ENCODE measurements at regions not wholly inside any gene's neighbourhood (a gene's known extent, or its start where the extent isn't known, plus 50 kb on each side); places are given as distances from the start of the nearest gene placed in this dataset.

GRCh38 chr20:48419173-48419572 lies 408.6 kb downstream of the PREX1 start:
- peaks cover 16 to 39% of the 10 kb centered on the region in 2 experiments for H3K27me3 ChIP-seq (ENCODE audit: control insufficient read depth in 1 of 2, insufficient read depth in 1 of 2, low read length in 2 of 2)
- no peak overlapping the region for H3K4ac ChIP-seq (ENCODE audit: low read depth in 1 of 2, low read length in 2 of 2)
- H2AFZ ChIP-seq (ENCODE audit: low read depth, low read length) = no peak overlapping the region
- H2BK120ac ChIP-seq (ENCODE audit: low read depth, low read length) = no peak overlapping the region
- no peak overlapping the region for H2BK5ac ChIP-seq (ENCODE audit: low read depth, low read length, poor library complexity, severe bottlenecking)
- no peak for DNase-seq
- H3K27ac ChIP-seq (ENCODE audit: low read length, poor library complexity, severe bottlenecking) = no peak overlapping the region
- H4K8ac ChIP-seq (ENCODE audit: low read length) = no peak overlapping the region
- no peak overlapping the region for H3K23ac ChIP-seq (ENCODE audit: low read length in 2 of 2)
- H4K91ac ChIP-seq (ENCODE audit: low read length) = no peak overlapping the region
- peaks cover 2% of the 10 kb centered on the region for H3K4me1 ChIP-seq (ENCODE audit: control insufficient read depth, insufficient read depth, low read depth, low read length)
- H3K14ac ChIP-seq (ENCODE audit: low read length in 2 of 2) = no peak overlapping the region
- 66% methylated on average over 4 of the region's 4 CpGs for WGBS
- no peak overlapping the region for H3K18ac ChIP-seq (ENCODE audit: low read depth in 1 of 2, low read length in 2 of 2)
- no peaks in the 10 kb centered on the region for H3K79me1 ChIP-seq (replicated peaks; ENCODE audit: low read length, poor library complexity, severe bottlenecking)
- H3K4me3 ChIP-seq (ENCODE audit: insufficient read depth in 1 of 2, low read depth in 1 of 2, low read length in 2 of 2) = no peak overlapping the region
- H3K4me2 ChIP-seq (ENCODE audit: low read length, poor library complexity, severe bottlenecking) = no peak overlapping the region
- H3K36me3 ChIP-seq (ENCODE audit: control insufficient read depth in 1 of 2, insufficient read depth in 2 of 2, low read depth in 1 of 2, low read length in 2 of 2) = no peaks in the 10 kb centered on the region
- H2BK15ac ChIP-seq (ENCODE audit: low read depth, poor library complexity, severe bottlenecking) = no peak overlapping the region
- no peak overlapping the region for H2BK12ac ChIP-seq (ENCODE audit: low read length in 2 of 2)
- H2AK5ac ChIP-seq (ENCODE audit: low read length, severe bottlenecking) = no peak overlapping the region
- no peak overlapping the region for H3K9ac ChIP-seq (ENCODE audit: low read length)
- no peaks in the 10 kb centered on the region for H3K9me3 ChIP-seq (ENCODE audit: control insufficient read depth, low read length)

DNA sequence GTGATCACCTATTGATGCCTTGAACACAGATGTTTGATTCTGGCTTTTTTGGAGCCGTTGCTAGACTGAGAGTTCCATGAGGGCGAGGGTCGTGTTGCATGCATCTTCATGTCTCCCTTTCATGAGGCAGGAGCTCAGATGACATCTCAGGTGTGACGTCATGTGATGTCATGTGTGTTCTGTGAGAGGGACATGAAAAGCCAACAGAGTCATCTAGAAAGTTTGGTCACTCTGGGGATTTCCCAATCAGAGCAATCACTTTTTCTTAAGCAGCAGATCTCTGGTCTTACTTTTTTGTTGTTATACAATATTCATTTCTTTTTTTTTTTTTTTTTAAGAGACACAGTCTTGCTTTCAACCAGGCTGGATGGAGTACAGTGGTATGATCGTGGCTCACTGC lies 411.8 kb downstream of the PREX1 start:
- Histone ChIP-seq H3K36me3 (ENCODE audit: control insufficient read depth in 1 of 2, insufficient read depth in 2 of 2, low read depth in 1 of 2, low read length in 2 of 2) (no peaks in the 10 kb centered on the region), H3K27ac (ENCODE audit: low read length, poor library complexity, severe bottlenecking) (no peak overlapping the region), H3K4me3 (ENCODE audit: insufficient read depth in 1 of 2, low read depth in 1 of 2, low read length in 2 of 2) (no peak overlapping the region), H2BK15ac (ENCODE audit: low read depth, poor library complexity, severe bottlenecking) (no peak overlapping the region), H3K14ac (ENCODE audit: low read length in 2 of 2) (no peak overlapping the region), H2BK12ac (ENCODE audit: low read length in 2 of 2) (no peak overlapping the region), H3K4me1 (ENCODE audit: control insufficient read depth, insufficient read depth, low read depth, low read length) (peaks cover 2% of the 10 kb centered on the region), H3K27me3 (ENCODE audit: control insufficient read depth in 1 of 2, insufficient read depth in 1 of 2, low read length in 2 of 2) (peaks cover 39 to 56% of the 10 kb centered on the region in 2 experiments), H4K91ac (ENCODE audit: low read length) (no peak overlapping the region), H3K4me2 (ENCODE audit: low read length, poor library complexity, severe bottlenecking) (no peak overlapping the region), H2AK5ac (ENCODE audit: low read length, severe bottlenecking) (no peak overlapping the region), H3K9ac (ENCODE audit: low read length) (no peak overlapping the region), H3K9me3 (ENCODE audit: control insufficient read depth, low read length) (no peaks in the 10 kb centered on the region), H3K4ac (ENCODE audit: low read depth in 1 of 2, low read length in 2 of 2) (no peak overlapping the region), H3K23ac (ENCODE audit: low read length in 2 of 2) (no peak overlapping the region), H2BK120ac (ENCODE audit: low read depth, low read length) (no peak overlapping the region), H3K79me1 (replicated peaks; ENCODE audit: low read length, poor library complexity, severe bottlenecking) (no peaks in the 10 kb centered on the region), H3K18ac (ENCODE audit: low read depth in 1 of 2, low read length in 2 of 2) (no peak overlapping the region), H2AFZ (ENCODE audit: low read depth, low read length) (no peak overlapping the region), H4K8ac (ENCODE audit: low read length) (no peak overlapping the region), H2BK5ac (ENCODE audit: low read depth, low read length, poor library complexity, severe bottlenecking) (no peak overlapping the region)
- whole genome bisulfite sequencing = 35% methylated on average over 5 of the region's 5 CpGs
- DNase-seq = no peak

GRCh38 chr20:48414786-48415185 lies 413.0 kb downstream of the PREX1 start:
- Histone ChIP-seq H2BK5ac (ENCODE audit: low read depth, low read length, poor library complexity, severe bottlenecking) (no peak overlapping the region), H3K9ac (ENCODE audit: low read length) (no peak overlapping the region), H3K27ac (ENCODE audit: low read length, poor library complexity, severe bottlenecking) (no peak overlapping the region), H3K18ac (ENCODE audit: low read depth in 1 of 2, low read length in 2 of 2) (no peak overlapping the region), H2BK120ac (ENCODE audit: low read depth, low read length) (no peak overlapping the region), H4K8ac (ENCODE audit: low read length) (no peak overlapping the region), H3K27me3 (ENCODE audit: control insufficient read depth in 1 of 2, insufficient read depth in 1 of 2, low read length in 2 of 2) (peaks cover 43 to 64% of the 10 kb centered on the region in 2 experiments), H3K79me1 (replicated peaks; ENCODE audit: low read length, poor library complexity, severe bottlenecking) (no peaks in the 10 kb centered on the region), H3K36me3 (ENCODE audit: control insufficient read depth in 1 of 2, insufficient read depth in 2 of 2, low read depth in 1 of 2, low read length in 2 of 2) (no peaks in the 10 kb centered on the region), H3K14ac (ENCODE audit: low read length in 2 of 2) (no peak overlapping the region), H2AK5ac (ENCODE audit: low read length, severe bottlenecking) (no peak overlapping the region), H3K9me3 (ENCODE audit: control insufficient read depth, low read length) (no peaks in the 10 kb centered on the region), H3K23ac (ENCODE audit: low read length in 2 of 2) (no peak overlapping the region), H4K91ac (ENCODE audit: low read length) (no peak overlapping the region), H2BK12ac (ENCODE audit: low read length in 2 of 2) (no peak overlapping the region), H3K4ac (ENCODE audit: low read depth in 1 of 2, low read length in 2 of 2) (no peak overlapping the region), H2BK15ac (ENCODE audit: low read depth, poor library complexity, severe bottlenecking) (no peak overlapping the region), H3K4me1 (ENCODE audit: control insufficient read depth, insufficient read depth, low read depth, low read length) (peaks cover 2% of the 10 kb centered on the region), H3K4me2 (ENCODE audit: low read length, poor library complexity, severe bottlenecking) (no peak overlapping the region), H3K4me3 (ENCODE audit: insufficient read depth in 1 of 2, low read depth in 1 of 2, low read length in 2 of 2) (no peak overlapping the region), H2AFZ (ENCODE audit: low read depth, low read length) (no peak overlapping the region)
- DNase-seq = no peak
- WGBS = 80% methylated on average over 1 of the region's 1 CpG

GRCh38 chr20:48411919-48412522 lies 415.8 kb downstream of the PREX1 start:
- H3K27ac ChIP-seq (ENCODE audit: low read length, poor library complexity, severe bottlenecking) = no peak overlapping the region
- no peak overlapping the region for H3K4ac ChIP-seq (ENCODE audit: low read depth in 1 of 2, low read length in 2 of 2)
- no peak overlapping the region for H3K18ac ChIP-seq (ENCODE audit: low read depth in 1 of 2, low read length in 2 of 2)
- no peak overlapping the region for H2BK12ac ChIP-seq (ENCODE audit: low read length in 2 of 2)
- no peak overlapping the region for H2BK15ac ChIP-seq (ENCODE audit: low read depth, poor library complexity, severe bottlenecking)
- H2BK5ac ChIP-seq (ENCODE audit: low read depth, low read length, poor library complexity, severe bottlenecking) = no peak overlapping the region
- WGBS = 82% methylated on average over 5 of the region's 6 CpGs
- H3K36me3 ChIP-seq (ENCODE audit: control insufficient read depth in 1 of 2, insufficient read depth in 2 of 2, low read depth in 1 of 2, low read length in 2 of 2) = no peaks in the 10 kb centered on the region
- no peak overlapping the region for H2AK5ac ChIP-seq (ENCODE audit: low read length, severe bottlenecking)
- no peak overlapping the region for H3K4me2 ChIP-seq (ENCODE audit: low read length, poor library complexity, severe bottlenecking)
- no peak overlapping the region for H2AFZ ChIP-seq (ENCODE audit: low read depth, low read length)
- no peak overlapping the region for H4K8ac ChIP-seq (ENCODE audit: low read length)
- no peak overlapping the region for H3K14ac ChIP-seq (ENCODE audit: low read length in 2 of 2)
- H3K23ac ChIP-seq (ENCODE audit: low read length in 2 of 2) = no peak overlapping the region
- H3K79me1 ChIP-seq (replicated peaks; ENCODE audit: low read length, poor library complexity, severe bottlenecking) = no peaks in the 10 kb centered on the region
- no peaks in the 10 kb centered on the region for H3K9me3 ChIP-seq (ENCODE audit: control insufficient read depth, low read length)
- H2BK120ac ChIP-seq (ENCODE audit: low read depth, low read length) = no peak overlapping the region
- H3K9ac ChIP-seq (ENCODE audit: low read length) = no peak overlapping the region
- peaks cover 51 to 77% of the 10 kb centered on the region in 2 experiments for H3K27me3 ChIP-seq (ENCODE audit: control insufficient read depth in 1 of 2, insufficient read depth in 1 of 2, low read length in 2 of 2)
- no peak overlapping the region for H4K91ac ChIP-seq (ENCODE audit: low read length)
- H3K4me3 ChIP-seq (ENCODE audit: insufficient read depth in 1 of 2, low read depth in 1 of 2, low read length in 2 of 2) = no peak overlapping the region
- DNase-seq = no peak
- H3K4me1 ChIP-seq (ENCODE audit: control insufficient read depth, insufficient read depth, low read depth, low read length) = peaks cover 2% of the 10 kb centered on the region
